ENCODE measurements at regions not wholly inside any gene's neighbourhood (a gene's known extent, or its start where the extent isn't known, plus 50 kb on each side); places are given as distances from the start of the nearest gene placed in this dataset.

DNA sequence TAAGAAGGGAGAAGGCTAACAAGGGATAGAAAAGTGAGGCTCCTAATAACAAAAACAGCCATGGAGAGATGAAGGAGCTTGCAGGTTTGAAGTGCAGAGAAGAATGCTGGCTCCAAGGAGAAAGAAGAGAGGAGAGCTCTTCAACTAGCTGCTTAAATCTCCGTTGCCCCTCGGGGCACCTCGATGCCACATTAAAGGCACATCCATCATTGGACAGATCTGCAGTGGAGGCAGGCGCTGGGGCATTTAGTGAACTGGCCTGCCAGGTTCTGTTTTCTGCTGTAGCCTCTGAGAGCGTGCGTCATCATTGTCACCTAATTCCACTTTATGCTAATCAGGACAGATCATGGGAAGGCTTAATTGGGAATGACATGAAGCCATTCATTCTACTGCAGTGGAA, 1426.2 kb upstream of the WWC1 start:
- Histone ChIP-seq H3K79me2 (ENCODE audit: control insufficient read depth, insufficient read depth, low read length) (no peaks in the 10 kb centered on the region), H3K27ac (ENCODE audit: control insufficient read depth, insufficient read depth) (no peak overlapping the region), H3K36me3 (ENCODE audit: control insufficient read depth in 2 of 2, insufficient read depth in 2 of 2, low read length in 1 of 2) (no peaks in the 10 kb centered on the region), H3K27me3 (replicated peaks in 1 of 2; ENCODE audit: control insufficient read depth in 2 of 2, insufficient read depth in 2 of 2, low read length in 1 of 2) (no peaks in the 10 kb centered on the region), H2AFZ (ENCODE audit: control insufficient read depth, low read depth, low read length) (no peak overlapping the region), H3K4me3 (no peak overlapping the region), H3K4me2 (ENCODE audit: control insufficient read depth, insufficient read depth) (no peak overlapping the region), H3K4me1 (ENCODE audit: control insufficient read depth, insufficient read depth, low read length) (no peaks in the 10 kb centered on the region), H3K9me3 (replicated peaks; ENCODE audit: control insufficient read depth, insufficient read depth, low read length) (no peaks in the 10 kb centered on the region), H4K20me1 (ENCODE audit: control insufficient read depth, insufficient read depth) (no peaks in the 10 kb centered on the region), H3K9ac (ENCODE audit: control insufficient read depth, insufficient read depth, low read length) (no peak overlapping the region)
- POLR2A ChIA-PET: no interaction called here
- intact Hi-C loops (cut with micrococcal nuclease; ENCODE audit: unreplicated experiment) (no loop called here), in situ Hi-C loops (cut with MboI) (no loop called here)
- CTCF ChIA-PET: no interaction called here
- FAIRE-seq (no peak), ATAC-seq (no peak), DNase-seq (ENCODE audit: low read depth, low spot score) (no peak)
- RAD21 ChIA-PET (ENCODE audit: unreplicated experiment): no interaction called here
- no TSS peak for BruUV-seq (replicated peaks)
- TF ChIP-seq POLR2A (IDR thresholded peaks at IDR 0.05; ENCODE audit: low read depth, low read length): no peak
- TF ChIP-seq NBN (IDR thresholded peaks at IDR 0.05): no peak
- TF ChIP-seq SUZ12 (IDR thresholded peaks at IDR 0.05; ENCODE audit: unreplicated experiment): no peak
- no peak for TF ChIP-seq IKZF1 (conservative IDR thresholded peaks at IDR 0.05)
- TF ChIP-seq CBX5 (IDR thresholded peaks at IDR 0.05; ENCODE audit: low read depth): no peak
- TF ChIP-seq, protein P1, sequence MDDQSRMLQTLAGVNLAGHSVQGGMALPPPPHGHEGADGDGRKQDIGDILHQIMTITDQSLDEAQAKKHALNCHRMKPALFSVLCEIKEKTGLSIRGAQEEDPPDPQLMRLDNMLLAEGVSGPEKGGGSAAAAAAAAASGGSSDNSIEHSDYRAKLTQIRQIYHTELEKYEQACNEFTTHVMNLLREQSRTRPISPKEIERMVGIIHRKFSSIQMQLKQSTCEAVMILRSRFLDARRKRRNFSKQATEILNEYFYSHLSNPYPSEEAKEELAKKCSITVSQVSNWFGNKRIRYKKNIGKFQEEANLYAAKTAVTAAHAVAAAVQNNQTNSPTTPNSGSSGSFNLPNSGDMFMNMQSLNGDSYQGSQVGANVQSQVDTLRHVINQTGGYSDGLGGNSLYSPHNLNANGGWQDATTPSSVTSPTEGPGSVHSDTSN (IDR thresholded peaks at IDR 0.05; ENCODE audit: insufficient replicate concordance, low read depth, low read length): no peak
- TF ChIP-seq JUND (IDR thresholded peaks at IDR 0.05; ENCODE audit: low read depth, low read length): no peak
- SMC1A ChIA-PET (ENCODE audit: uncharacterized antibody, unreplicated experiment): no interaction called here
- 42% methylated on average over 3 of the region's 6 CpGs for WGBS (ENCODE audit: insufficient coverage, insufficient replicate concordance, low lambda C conversion rate, missing lambda C conversion rate)

DNA sequence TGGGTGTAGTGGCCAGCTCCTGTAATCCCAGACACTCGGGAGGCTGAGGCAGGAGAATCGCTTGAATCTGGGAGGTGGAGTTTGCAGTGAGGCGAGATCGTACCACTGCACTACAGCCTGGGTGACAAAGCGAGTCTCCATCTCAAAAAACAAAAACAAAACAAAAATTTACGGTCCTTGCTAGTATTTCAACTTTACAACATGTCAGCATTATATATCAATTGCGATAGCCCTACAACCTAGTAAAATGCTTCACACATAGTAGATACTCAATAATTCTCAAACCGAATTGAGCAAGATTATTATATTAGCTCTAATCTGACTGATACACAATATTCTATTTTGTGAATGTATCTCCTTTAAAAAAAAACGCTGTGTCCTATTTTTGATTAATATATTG, 1411.0 kb upstream of the WWC1 start:
- FAIRE-seq (no peak), ATAC-seq (no peak), DNase-seq (ENCODE audit: low read depth, low spot score) (no peak)
- ChIA-PET RAD21 (ENCODE audit: unreplicated experiment) (interaction anchor here (0.7 kb wide), 1 partner anchor 845 kb away, joined by 3 read pairs; no protein-coding TSS in a partner anchor), SMC1A (ENCODE audit: uncharacterized antibody, unreplicated experiment) (interaction anchor here (1.1 kb wide), 1 partner anchor 19 kb away, joined by 4 read pairs; no protein-coding TSS in a partner anchor), CTCF (interaction anchor here (0.7 kb wide), 1 partner anchor 75 kb away, joined by 3 read pairs; no protein-coding TSS in a partner anchor), POLR2A (interaction anchor here (0.7 kb wide), 1 partner anchor 196 kb away, joined by 4 read pairs; no protein-coding TSS in a partner anchor)
- H4K20me1 ChIP-seq (ENCODE audit: control insufficient read depth, insufficient read depth): no peaks in the 10 kb centered on the region
- H3K9me3 ChIP-seq (replicated peaks; ENCODE audit: control insufficient read depth, insufficient read depth, low read length): no peaks in the 10 kb centered on the region
- H3K4me1 ChIP-seq (ENCODE audit: control insufficient read depth, insufficient read depth, low read length): no peaks in the 10 kb centered on the region
- no peaks in the 10 kb centered on the region for H3K79me2 ChIP-seq (ENCODE audit: control insufficient read depth, insufficient read depth, low read length)
- H3K4me3 ChIP-seq: no peak overlapping the region
- no peak overlapping the region for H2AFZ ChIP-seq (ENCODE audit: control insufficient read depth, low read depth, low read length)
- no peaks in the 10 kb centered on the region for H3K27me3 ChIP-seq (replicated peaks in 1 of 2; ENCODE audit: control insufficient read depth in 2 of 2, insufficient read depth in 2 of 2, low read length in 1 of 2)
- no peak overlapping the region for H3K4me2 ChIP-seq (ENCODE audit: control insufficient read depth, insufficient read depth)
- in situ Hi-C loops (cut with MboI): no loop called here
- BruUV-seq (replicated peaks): no TSS peak
- no peaks in the 10 kb centered on the region for H3K36me3 ChIP-seq (ENCODE audit: control insufficient read depth in 2 of 2, insufficient read depth in 2 of 2, low read length in 1 of 2)
- no peak overlapping the region for H3K27ac ChIP-seq (ENCODE audit: control insufficient read depth, insufficient read depth)
- 28% methylated on average over 9 of the region's 9 CpGs for WGBS (ENCODE audit: insufficient coverage, insufficient replicate concordance, low lambda C conversion rate, missing lambda C conversion rate)
- H3K9ac ChIP-seq (ENCODE audit: control insufficient read depth, insufficient read depth, low read length): no peak overlapping the region
- intact Hi-C loops (cut with micrococcal nuclease; ENCODE audit: unreplicated experiment): no loop called here
- no peak for TF ChIP-seq ZSCAN29 (IDR thresholded peaks at IDR 0.05)
- TF ChIP-seq, protein P2, sequence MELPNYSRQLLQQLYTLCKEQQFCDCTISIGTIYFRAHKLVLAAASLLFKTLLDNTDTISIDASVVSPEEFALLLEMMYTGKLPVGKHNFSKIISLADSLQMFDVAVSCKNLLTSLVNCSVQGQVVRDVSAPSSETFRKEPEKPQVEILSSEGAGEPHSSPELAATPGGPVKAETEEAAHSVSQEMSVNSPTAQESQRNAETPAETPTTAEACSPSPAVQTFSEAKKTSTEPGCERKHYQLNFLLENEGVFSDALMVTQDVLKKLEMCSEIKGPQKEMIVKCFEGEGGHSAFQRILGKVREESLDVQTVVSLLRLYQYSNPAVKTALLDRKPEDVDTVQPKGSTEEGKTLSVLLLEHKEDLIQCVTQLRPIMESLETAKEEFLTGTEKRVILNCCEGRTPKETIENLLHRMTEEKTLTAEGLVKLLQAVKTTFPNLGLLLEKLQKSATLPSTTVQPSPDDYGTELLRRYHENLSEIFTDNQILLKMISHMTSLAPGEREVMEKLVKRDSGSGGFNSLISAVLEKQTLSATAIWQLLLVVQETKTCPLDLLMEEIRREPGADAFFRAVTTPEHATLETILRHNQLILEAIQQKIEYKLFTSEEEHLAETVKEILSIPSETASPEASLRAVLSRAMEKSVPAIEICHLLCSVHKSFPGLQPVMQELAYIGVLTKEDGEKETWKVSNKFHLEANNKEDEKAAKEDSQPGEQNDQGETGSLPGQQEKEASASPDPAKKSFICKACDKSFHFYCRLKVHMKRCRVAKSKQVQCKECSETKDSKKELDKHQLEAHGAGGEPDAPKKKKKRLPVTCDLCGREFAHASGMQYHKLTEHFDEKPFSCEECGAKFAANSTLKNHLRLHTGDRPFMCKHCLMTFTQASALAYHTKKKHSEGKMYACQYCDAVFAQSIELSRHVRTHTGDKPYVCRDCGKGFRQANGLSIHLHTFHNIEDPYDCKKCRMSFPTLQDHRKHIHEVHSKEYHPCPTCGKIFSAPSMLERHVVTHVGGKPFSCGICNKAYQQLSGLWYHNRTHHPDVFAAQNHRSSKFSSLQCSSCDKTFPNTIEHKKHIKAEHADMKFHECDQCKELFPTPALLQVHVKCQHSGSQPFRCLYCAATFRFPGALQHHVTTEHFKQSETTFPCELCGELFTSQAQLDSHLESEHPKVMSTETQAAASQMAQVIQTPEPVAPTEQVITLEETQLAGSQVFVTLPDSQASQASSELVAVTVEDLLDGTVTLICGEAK (IDR thresholded peaks at IDR 0.05; ENCODE audit: borderline replicate concordance): no peak
- TF ChIP-seq, protein P3, sequence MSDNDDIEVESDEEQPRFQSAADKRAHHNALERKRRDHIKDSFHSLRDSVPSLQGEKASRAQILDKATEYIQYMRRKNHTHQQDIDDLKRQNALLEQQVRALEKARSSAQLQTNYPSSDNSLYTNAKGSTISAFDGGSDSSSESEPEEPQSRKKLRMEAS (IDR thresholded peaks at IDR 0.05; ENCODE audit: low read depth, low read length): no peak
- TF ChIP-seq KDM1A (IDR thresholded peaks at IDR 0.05; ENCODE audit: borderline replicate concordance): no peak
- no peak for TF ChIP-seq BCL11A (IDR thresholded peaks at IDR 0.05; ENCODE audit: low read depth, low read length)

Data from GM12878 (cell line).